ENCODE measurements at regions not wholly inside any gene's neighbourhood (a gene's known extent, or its start where the extent isn't known, plus 50 kb on each side); places are given as distances from the start of the nearest gene placed in this dataset.

DNA sequence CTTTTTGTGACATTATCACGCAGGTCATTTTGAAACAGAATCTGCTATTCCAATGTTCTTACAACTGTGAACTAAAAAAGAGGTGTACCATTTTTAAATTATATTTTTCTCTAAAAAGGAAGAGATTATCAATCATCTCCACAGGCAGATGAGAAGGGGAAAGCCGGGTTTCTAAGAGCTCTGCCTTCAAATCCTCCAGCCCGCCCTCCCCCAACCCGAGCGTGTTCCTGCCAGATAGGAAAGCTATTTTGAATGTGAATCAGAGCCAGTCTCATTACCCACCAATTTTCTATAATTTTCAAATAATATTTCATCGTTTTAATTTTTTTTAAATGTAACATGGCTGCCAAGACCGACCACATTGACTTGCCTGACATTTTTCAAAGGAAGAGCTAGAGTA is 65.9 kb downstream of the KCNF1 start:
- H3K23me2 ChIP-seq (ENCODE audit: insufficient read length, low read depth, low read length, poor library complexity, severe bottlenecking), result no peaks in the 10 kb centered on the region
- H3K27me3 ChIP-seq (ENCODE audit: insufficient read depth, low read length), result no peaks in the 10 kb centered on the region
- no peak overlapping the region for H2BK20ac ChIP-seq (ENCODE audit: low read depth, low read length, poor library complexity, severe bottlenecking)
- no peak overlapping the region for H3K18ac ChIP-seq (ENCODE audit: insufficient read length, low read depth, low read length)
- no peak overlapping the region for H3K14ac ChIP-seq (ENCODE audit: insufficient read depth, low read length)
- Mint-ChIP-seq H3K36me3 (ENCODE audit: insufficient read depth in 1 of 3, low read depth in 3 of 3) (peaks cover 3 to 13% (median 5%) of the 10 kb centered on the region in 3 experiments; a peak in 2 of 7 replicates), H3K9me3 (peaks cover 4 to 9% of the 10 kb centered on the region in 2 experiments; a peak in 4 of 5 replicates), H3K4me3 (no peak overlapping the region), H3K27me3 (ENCODE audit: low read depth) (peaks cover 3% of the 10 kb centered on the region; the same call in 1 of the 2 replicates), H3K4me1 (peaks cover 40 to 48% of the 10 kb centered on the region in 2 experiments), H3K27ac (no peak overlapping the region)
- H3T11ph ChIP-seq (ENCODE audit: low read length), result no peak overlapping the region
- H3K79me1 ChIP-seq (ENCODE audit: insufficient read depth, low read depth, low read length, poor library complexity, severe bottlenecking), result no peaks in the 10 kb centered on the region
- no peak overlapping the region for H4K5ac ChIP-seq (ENCODE audit: insufficient read length, low read depth, low read length)
- no peaks in the 10 kb centered on the region for H3K9me3 ChIP-seq (ENCODE audit: control insufficient read depth, low read depth, low read length)
- TF ChIP-seq, protein P1, sequence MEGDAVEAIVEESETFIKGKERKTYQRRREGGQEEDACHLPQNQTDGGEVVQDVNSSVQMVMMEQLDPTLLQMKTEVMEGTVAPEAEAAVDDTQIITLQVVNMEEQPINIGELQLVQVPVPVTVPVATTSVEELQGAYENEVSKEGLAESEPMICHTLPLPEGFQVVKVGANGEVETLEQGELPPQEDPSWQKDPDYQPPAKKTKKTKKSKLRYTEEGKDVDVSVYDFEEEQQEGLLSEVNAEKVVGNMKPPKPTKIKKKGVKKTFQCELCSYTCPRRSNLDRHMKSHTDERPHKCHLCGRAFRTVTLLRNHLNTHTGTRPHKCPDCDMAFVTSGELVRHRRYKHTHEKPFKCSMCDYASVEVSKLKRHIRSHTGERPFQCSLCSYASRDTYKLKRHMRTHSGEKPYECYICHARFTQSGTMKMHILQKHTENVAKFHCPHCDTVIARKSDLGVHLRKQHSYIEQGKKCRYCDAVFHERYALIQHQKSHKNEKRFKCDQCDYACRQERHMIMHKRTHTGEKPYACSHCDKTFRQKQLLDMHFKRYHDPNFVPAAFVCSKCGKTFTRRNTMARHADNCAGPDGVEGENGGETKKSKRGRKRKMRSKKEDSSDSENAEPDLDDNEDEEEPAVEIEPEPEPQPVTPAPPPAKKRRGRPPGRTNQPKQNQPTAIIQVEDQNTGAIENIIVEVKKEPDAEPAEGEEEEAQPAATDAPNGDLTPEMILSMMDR (conservative IDR thresholded peaks at IDR 0.05), result no peak
- no peak overlapping the region for H3K4me2 ChIP-seq (ENCODE audit: insufficient read depth, insufficient read length, low read length)
- no peaks in the 10 kb centered on the region for H3K79me2 ChIP-seq (ENCODE audit: insufficient read depth, low read length)
- H2BK12ac ChIP-seq (ENCODE audit: insufficient read length, low read depth, low read length), result no peak overlapping the region
- no peaks in the 10 kb centered on the region; the same call in 1 of the 2 replicates for H3K4me1 ChIP-seq (ENCODE audit: insufficient read depth, low read length)
- no peak overlapping the region for H2BK120ac ChIP-seq (ENCODE audit: low read depth, low read length, poor library complexity, severe bottlenecking)
- no peak overlapping the region for H3K9ac ChIP-seq (ENCODE audit: extremely low read depth, insufficient read length, low read length)
- no peak overlapping the region for H2AK5ac ChIP-seq (ENCODE audit: insufficient read length, low read length)
- H2BK15ac ChIP-seq (ENCODE audit: low read depth, low read length), result no peak overlapping the region
- no peak overlapping the region for H3K23ac ChIP-seq (ENCODE audit: insufficient read length, low read depth, low read length)
- H4K8ac ChIP-seq (replicated peaks; ENCODE audit: insufficient read length, low read depth, low read length), result no peak overlapping the region
- H2BK5ac ChIP-seq (ENCODE audit: insufficient read length, low read length), result no peak overlapping the region
- no peak overlapping the region for H3K27ac ChIP-seq (ENCODE audit: insufficient read length, low read depth, low read length)
- H4K20me1 ChIP-seq (ENCODE audit: control insufficient read depth, insufficient read depth, insufficient read length), result no peaks in the 10 kb centered on the region
- H3K4ac ChIP-seq (ENCODE audit: low read depth, low read length), result no peak overlapping the region
- no peak overlapping the region for H2AFZ ChIP-seq (ENCODE audit: low read length)
- DNase-seq, result no peak
- no CpG with 5 or more reads among the region's 7 CpGs for WGBS (ENCODE audit: extremely low coverage, insufficient read length, low lambda C conversion rate)
- no peak overlapping the region for H3K56ac ChIP-seq (ENCODE audit: insufficient read length, low read depth, low read length)
- H4K91ac ChIP-seq (ENCODE audit: insufficient read length, low read depth, low read length), result no peak overlapping the region
